ENCODE measurements at regions not wholly inside any gene's neighbourhood (a gene's known extent, or its start where the extent isn't known, plus 50 kb on each side); places are given as distances from the start of the nearest gene placed in this dataset.

GRCh38 chr4:129526812-129527211, 430.9 kb downstream of the C4orf33 start:
- Histone ChIP-seq H3K27ac (ENCODE audit: low read length) (peak overlapping the region; percentile 56; the same call in 1 of the 2 replicates), H3K4me1 (ENCODE audit: insufficient read depth, low read length) (peaks cover 35% of the 10 kb centered on the region), H3K36me3 (ENCODE audit: insufficient read depth, low read length) (no peaks in the 10 kb centered on the region), H4K20me1 (ENCODE audit: insufficient read depth, low read length) (no peaks in the 10 kb centered on the region), H3K27me3 (ENCODE audit: insufficient read depth, low read length, poor library complexity) (no peaks in the 10 kb centered on the region), H3K4me2 (ENCODE audit: insufficient read depth, low read length) (no peak overlapping the region), H3K9ac (ENCODE audit: low read depth, low read length) (no peak overlapping the region), H3K4me3 (ENCODE audit: low read depth in 1 of 2, low read length in 2 of 2) (no peak overlapping the region), H3K9me3 (ENCODE audit: insufficient read depth, low read length, severe bottlenecking) (no peaks in the 10 kb centered on the region), H3K79me2 (ENCODE audit: insufficient read depth, low read length) (no peaks in the 10 kb centered on the region), H2AFZ (ENCODE audit: low read depth, low read length) (0 out of 2 replicates have a peak overlapping the region, but pooled peaks have one; percentile 20)
- ATAC-seq (ENCODE audit: insufficient read depth, low read depth): peak; percentile 74
- TF ChIP-seq CTCF (IDR thresholded peaks at IDR 0.05; ENCODE audit: borderline replicate concordance, extremely low read depth, low read length, poor library complexity, severe bottlenecking): peak; percentile 75
- TF ChIP-seq EZH2 (IDR thresholded peaks at IDR 0.05; ENCODE audit: borderline replicate concordance, low read depth, low read length, severe bottlenecking): no peak
- no peak for DNase-seq

GRCh38 chr4:129531253-129531652, 435.3 kb downstream of the C4orf33 start:
- H3K27ac ChIP-seq (ENCODE audit: low read length): peak overlapping the region; percentile 65; the same call in 1 of the 2 replicates
- no peak for DNase-seq
- H3K4me1 ChIP-seq (ENCODE audit: insufficient read depth, low read length): peaks cover 59% of the 10 kb centered on the region
- H3K4me2 ChIP-seq (ENCODE audit: insufficient read depth, low read length): no peak overlapping the region
- H3K79me2 ChIP-seq (ENCODE audit: insufficient read depth, low read length): no peaks in the 10 kb centered on the region
- H3K9ac ChIP-seq (ENCODE audit: low read depth, low read length): no peak overlapping the region
- H2AFZ ChIP-seq (ENCODE audit: low read depth, low read length): 0 out of 2 replicates have a peak overlapping the region, but pooled peaks have one; percentile 3
- TF ChIP-seq CTCF (IDR thresholded peaks at IDR 0.05; ENCODE audit: borderline replicate concordance, extremely low read depth, low read length, poor library complexity, severe bottlenecking): no peak
- no peak for TF ChIP-seq EZH2 (IDR thresholded peaks at IDR 0.05; ENCODE audit: borderline replicate concordance, low read depth, low read length, severe bottlenecking)
- no peaks in the 10 kb centered on the region for H4K20me1 ChIP-seq (ENCODE audit: insufficient read depth, low read length)
- H3K9me3 ChIP-seq (ENCODE audit: insufficient read depth, low read length, severe bottlenecking): no peaks in the 10 kb centered on the region
- no peaks in the 10 kb centered on the region for H3K36me3 ChIP-seq (ENCODE audit: insufficient read depth, low read length)
- no peak overlapping the region for H3K4me3 ChIP-seq (ENCODE audit: low read depth in 1 of 2, low read length in 2 of 2)
- no peak for ATAC-seq (ENCODE audit: insufficient read depth, low read depth)
- no peaks in the 10 kb centered on the region for H3K27me3 ChIP-seq (ENCODE audit: insufficient read depth, low read length, poor library complexity)

GRCh38 chr4:129532573-129532972, 436.6 kb downstream of the C4orf33 start:
- H3K27me3 ChIP-seq (ENCODE audit: insufficient read depth, low read length, poor library complexity): no peaks in the 10 kb centered on the region

More at GRCh38 chr4:129532573-129532972, 436.6 kb downstream of the C4orf33 start:
- Histone ChIP-seq H4K20me1 (ENCODE audit: insufficient read depth, low read length) (no peaks in the 10 kb centered on the region), H3K27ac (ENCODE audit: low read length) (peak overlapping the region; percentile 65), H3K79me2 (ENCODE audit: insufficient read depth, low read length) (no peaks in the 10 kb centered on the region), H3K36me3 (ENCODE audit: insufficient read depth, low read length) (no peaks in the 10 kb centered on the region), H3K4me1 (ENCODE audit: insufficient read depth, low read length) (peaks cover 52% of the 10 kb centered on the region), H3K9ac (ENCODE audit: low read depth, low read length) (peak overlapping the region; percentile 35; the same call in 1 of the 2 replicates), H3K4me3 (ENCODE audit: low read depth in 1 of 2, low read length in 2 of 2) (peak overlapping the region in 1 of 2 experiments; percentile 1; a peak in 1 of 4 replicates), H3K4me2 (ENCODE audit: insufficient read depth, low read length) (peak overlapping the region; percentile 9; the same call in 1 of the 2 replicates), H3K9me3 (ENCODE audit: insufficient read depth, low read length, severe bottlenecking) (no peaks in the 10 kb centered on the region), H2AFZ (ENCODE audit: low read depth, low read length) (peak overlapping the region; percentile 4; the same call in 1 of the 2 replicates)
- ATAC-seq (ENCODE audit: insufficient read depth, low read depth) (peak; percentile 92), DNase-seq (peak; percentile 67)
- no peak for TF ChIP-seq CTCF (IDR thresholded peaks at IDR 0.05; ENCODE audit: borderline replicate concordance, extremely low read depth, low read length, poor library complexity, severe bottlenecking)
- TF ChIP-seq EZH2 (IDR thresholded peaks at IDR 0.05; ENCODE audit: borderline replicate concordance, low read depth, low read length, severe bottlenecking): no peak

Data from DND-41 (cell line).